HL-60 (cell line): ENCODE measurements at regions not wholly inside any gene's neighbourhood (a gene's known extent, or its start where the extent isn't known, plus 50 kb on each side); places are given as distances from the start of the nearest gene placed in this dataset.

Experiments used
- DNase-seq, 2 experiments: peaks; one replicate each; pipeline ENCODE4 v3.0.0-alpha.2; 2010 to 2020; ENCODE audit warnings: low read depth in 1 of 2, low spot score in 1 of 2
- H3K27ac ChIP-seq: fragments of 250-450 bp; sonication (Bioruptor Pico); replicated peaks from 2 replicates; pipeline ENCODE4 v1.5.1; 2020; ENCODE audit warnings: mild to moderate bottlenecking, moderate library complexity
- H3K27me3 ChIP-seq: fragments of 250-450 bp; sonication (Bioruptor Pico); 2 replicates; pipeline ENCODE4 v1.5.1; 2021; ENCODE audit warnings: mild to moderate bottlenecking, moderate library complexity; ENCODE audit not compliant: insufficient read depth, poor library complexity, severe bottlenecking
- H3K4me3 ChIP-seq: replicated peaks from 2 replicates; pipeline ENCODE4 v1.5.1; 2011; ENCODE audit warnings: mild to moderate bottlenecking, control low read depth, low read length; ENCODE audit not compliant: insufficient read depth
- CTCF ChIP-seq: IDR thresholded peaks from one replicate; pipeline ENCODE4 v1.5.1; 2011; ENCODE audit warnings: low read length, control low read depth, inconsistent platforms; ENCODE audit not compliant: insufficient read depth
- GABPA ChIP-seq: IDR thresholded peaks from 2 replicates; pipeline ENCODE4 v1.6.1; 2012; ENCODE audit warnings: low read depth
- POLR2AphosphoS5 ChIP-seq: IDR thresholded peaks from 2 replicates; pipeline ENCODE4 v1.6.1; 2012; ENCODE audit warnings: low read depth
- REST ChIP-seq: IDR thresholded peaks from 2 replicates; pipeline ENCODE4 v1.6.1; 2012; ENCODE audit warnings: low read depth; ENCODE audit not compliant: insufficient replicate concordance
- SPI1 ChIP-seq: IDR thresholded peaks from 2 replicates; pipeline ENCODE4 v1.6.1; 2012; ENCODE audit warnings: low read depth, mild to moderate bottlenecking, borderline replicate concordance

GRCh38 chr13:50636007-50636704 is 207.3 kb downstream of the DLEU7 start:
- TF ChIP-seq CTCF, result no peak
- no peak for TF ChIP-seq POLR2AphosphoS5
- no peak for TF ChIP-seq GABPA
- no peak for TF ChIP-seq SPI1
- no peak for TF ChIP-seq REST
- no peak overlapping the region for H3K4me3 ChIP-seq
- peak; percentile 12 to 66 for DNase-seq
- H3K27me3 ChIP-seq, result no peaks in the 10 kb centered on the region
- H3K27ac ChIP-seq, result peak overlapping the region; percentile 92

GRCh38 chr13:50643060-50643459 is 200.4 kb downstream of the DLEU7 start:
- TF ChIP-seq REST, result no peak
- no peak for TF ChIP-seq POLR2AphosphoS5
- peak; percentile 67; the same call in 1 of the 2 replicates for TF ChIP-seq SPI1
- no peak for TF ChIP-seq CTCF
- TF ChIP-seq GABPA, result no peak
- peak in 1 of 2 experiments; percentile 41 for DNase-seq
- Histone ChIP-seq H3K27me3 (no peaks in the 10 kb centered on the region), H3K27ac (no peak overlapping the region), H3K4me3 (no peak overlapping the region)

- no peak for TF ChIP-seq GABPA
- no peak for TF ChIP-seq POLR2AphosphoS5
- Histone ChIP-seq H3K4me3 (no peak overlapping the region), H3K27me3 (no peaks in the 10 kb centered on the region), H3K27ac (no peak overlapping the region)
- no peak for DNase-seq
Observed at GRCh38 chr13:50644081-50644871, 199.2 kb downstream of the DLEU7 start.

GRCh38 chr13:50645092-50645491 is 198.4 kb downstream of the DLEU7 start:
- Histone ChIP-seq H3K4me3 (no peak overlapping the region), H3K27ac (no peak overlapping the region), H3K27me3 (no peaks in the 10 kb centered on the region)
- TF ChIP-seq REST, result no peak
- no peak for DNase-seq
